Esophagus mucosa (tissue), 1 donor: ENCODE measurements at regions not wholly inside any gene's neighbourhood (a gene's known extent, or its start where the extent isn't known, plus 50 kb on each side); places are given as distances from the start of the nearest gene placed in this dataset.
A peak's percentile ranks its signal among the peaks of the same experiment; 100 is the strongest.

ENCODE experiments used
- ATAC-seq: fragments of 200-7000 bp; cut with Tn5 transposase; one replicate; pipeline ENCODE4 v1.9.1; 2020
- donor health status: DM: yes; HTN: yes; CAD: no.

DNA sequence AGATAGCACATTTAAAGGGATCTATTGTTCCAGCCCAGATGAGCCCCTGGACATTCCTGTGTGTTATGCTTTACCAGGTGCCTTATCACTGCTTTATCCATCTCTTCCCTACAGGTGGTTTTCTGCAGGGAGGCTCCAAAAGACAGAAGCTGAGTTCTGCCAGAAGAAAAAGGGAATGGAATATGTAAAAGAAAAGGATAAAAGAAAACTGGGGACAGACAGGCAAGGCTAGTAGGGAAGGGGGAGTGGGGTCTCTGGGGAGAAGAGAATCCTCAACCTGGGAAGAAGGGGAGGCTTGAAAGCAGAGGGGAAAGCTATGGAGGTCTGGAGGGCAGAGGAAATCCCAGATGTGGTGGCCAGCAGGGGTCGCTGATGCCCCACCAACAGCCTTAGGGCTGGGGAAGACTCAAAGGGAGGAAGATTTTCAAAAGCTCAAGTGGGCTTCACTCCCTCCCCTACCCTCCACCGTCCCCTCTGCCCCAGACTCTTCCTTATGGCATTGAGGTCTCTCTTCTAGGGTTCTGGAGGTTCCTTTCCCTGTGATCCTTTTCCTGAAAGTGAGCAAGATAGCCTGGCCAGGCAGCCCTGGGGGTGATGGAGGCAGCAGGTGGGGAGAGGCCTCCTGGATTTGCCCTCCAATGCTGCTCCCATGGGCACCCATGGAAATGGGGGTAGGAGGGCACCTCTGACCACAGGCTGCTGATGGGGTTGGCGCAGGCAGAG is 178.1 kb upstream of the PKDCC start:
- peak; percentile 72 for ATAC-seq

DNA sequence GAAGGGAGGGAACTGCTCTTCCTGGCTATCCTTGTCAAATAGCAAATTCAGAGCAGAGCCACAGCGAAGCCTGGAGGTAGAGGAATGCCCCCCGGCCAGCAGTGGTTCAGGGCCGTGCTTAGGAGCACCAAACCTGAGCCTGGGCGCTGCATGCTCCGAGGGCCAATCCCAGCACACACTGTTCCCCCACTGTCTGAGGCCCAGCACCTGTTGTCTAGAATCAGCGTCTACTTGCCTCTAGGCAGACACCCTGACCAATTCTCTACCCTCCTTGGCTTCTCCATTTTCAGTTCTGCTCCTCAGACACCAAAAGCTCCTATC is 177.6 kb upstream of the PKDCC start:
- ATAC-seq = no peak

DNA sequence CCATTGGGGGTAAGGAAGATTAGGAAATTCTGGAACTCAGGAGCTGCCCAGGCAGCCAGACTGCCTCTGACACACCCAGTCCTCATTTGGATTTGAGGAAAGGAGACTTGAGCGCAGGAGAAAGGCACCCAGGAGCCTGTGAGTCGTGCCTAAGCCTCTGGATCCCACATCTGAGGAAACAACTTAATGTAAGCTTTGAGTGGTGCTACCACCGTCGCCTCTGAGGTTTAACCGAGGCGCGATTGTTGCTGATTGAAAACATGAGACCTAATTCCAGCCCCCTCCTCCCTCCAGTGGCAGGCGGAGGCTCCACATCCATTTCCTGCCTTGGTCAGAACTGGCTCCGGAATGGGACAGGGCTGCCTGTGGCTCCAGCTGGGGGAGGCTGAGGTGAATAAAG is 176.7 kb upstream of the PKDCC start:
- ATAC-seq = no peak

DNA sequence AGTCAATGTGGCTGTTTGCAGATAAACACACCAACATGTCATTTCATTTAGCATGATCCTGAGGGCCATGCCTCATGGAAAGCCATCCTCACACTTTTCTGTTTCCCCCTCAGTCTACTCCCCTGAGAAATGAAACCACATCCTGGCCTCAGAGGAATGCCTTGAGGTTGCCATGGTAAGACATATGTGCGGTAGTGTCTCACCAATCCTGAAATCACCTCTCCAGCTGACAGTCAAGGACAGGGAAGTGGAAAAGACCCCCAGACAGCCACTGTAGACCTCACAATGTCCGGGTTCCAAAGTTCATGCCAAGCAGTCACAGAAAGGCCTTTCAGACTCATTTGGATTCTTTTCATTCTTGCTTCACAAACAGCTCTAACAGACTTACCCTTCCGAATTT is 175.2 kb upstream of the PKDCC start:
- no peak for ATAC-seq

DNA sequence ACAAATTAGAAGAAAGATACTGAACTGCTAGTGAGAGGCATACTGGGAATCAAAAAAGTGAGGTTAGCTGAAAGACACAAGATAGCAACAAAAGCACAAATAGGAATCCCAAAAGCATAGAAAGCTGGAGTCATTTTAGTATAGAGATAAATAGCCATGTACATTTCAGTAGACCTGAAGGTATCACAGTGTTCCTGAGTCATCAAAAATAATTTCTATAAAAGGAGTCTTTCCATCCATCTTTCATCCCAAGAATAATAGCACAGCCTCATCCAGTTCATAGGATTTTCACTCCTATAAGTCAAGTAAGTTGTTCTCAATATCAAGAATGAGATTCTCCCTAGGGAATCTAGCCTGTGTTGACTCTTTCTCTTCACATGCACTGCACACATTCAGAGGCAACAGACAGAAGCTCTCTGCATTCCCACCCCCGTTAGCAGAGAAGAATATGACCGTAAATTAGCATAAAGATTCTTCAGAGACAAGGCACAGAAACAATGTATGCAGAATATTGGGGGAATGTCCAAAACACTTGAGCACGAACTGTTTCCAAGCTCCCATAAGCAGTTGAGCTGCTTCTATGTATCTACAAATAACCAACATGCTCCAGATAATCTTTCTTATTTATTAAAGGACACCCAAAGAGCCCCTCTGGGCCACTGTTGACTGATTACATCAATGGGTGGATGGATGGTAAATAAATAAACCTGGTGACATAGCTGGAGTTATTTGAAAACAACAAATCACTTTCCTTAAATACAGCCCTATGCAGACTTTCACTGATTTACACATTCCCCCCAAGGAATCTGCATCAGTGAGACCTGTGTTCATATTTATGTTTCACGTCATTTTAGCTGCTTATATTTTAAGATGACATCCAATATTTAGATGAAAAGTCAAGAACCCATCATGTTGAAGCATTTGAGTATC is 174.5 kb upstream of the PKDCC start:
- ATAC-seq = no peak

DNA sequence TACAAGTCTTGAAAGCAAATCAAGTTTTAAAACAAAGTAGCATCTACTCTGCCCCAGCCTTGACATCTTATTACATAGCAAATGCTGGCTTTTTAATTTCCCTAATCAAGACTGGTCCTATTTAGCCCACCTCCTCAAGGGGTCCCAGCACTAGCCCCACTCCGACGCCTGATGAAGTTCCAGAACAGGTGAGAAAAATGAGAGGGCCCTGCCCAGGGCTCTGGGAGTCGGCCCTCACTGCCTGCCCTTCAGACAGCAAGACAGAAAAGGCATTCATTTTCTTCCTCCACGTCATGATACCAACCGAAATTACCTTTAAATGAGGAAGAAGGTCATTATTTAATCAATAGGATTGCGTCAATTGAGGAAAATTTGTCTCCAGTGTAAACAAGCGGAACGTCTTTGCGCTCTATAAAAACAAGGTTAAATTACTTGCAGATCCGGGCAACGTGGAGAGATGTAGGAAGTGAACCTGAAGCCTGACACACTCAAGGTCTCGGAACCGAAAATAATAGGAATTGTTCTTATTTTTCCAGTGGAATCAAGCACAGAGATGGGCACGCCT is 170.6 kb upstream of the PKDCC start:
- ATAC-seq = no peak

DNA sequence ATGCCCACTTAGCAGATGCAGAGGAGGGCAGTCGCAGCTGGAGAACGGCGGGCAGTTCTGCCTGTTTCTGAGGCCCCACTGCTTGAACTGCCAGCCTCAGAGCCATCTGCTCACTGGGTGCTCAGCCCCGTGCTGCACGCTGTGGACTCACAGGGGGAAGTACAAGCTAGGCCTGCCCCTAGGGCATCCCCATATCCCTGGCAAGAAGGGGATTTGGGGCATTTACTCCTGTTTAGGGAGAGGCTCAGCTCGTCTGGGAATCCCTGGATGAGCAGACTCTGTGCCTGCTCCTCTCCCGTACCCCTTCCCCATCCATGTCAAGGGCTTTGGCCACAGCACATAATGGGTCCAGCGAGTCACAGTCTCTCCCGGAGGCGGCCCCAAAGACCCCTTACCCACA is 169.8 kb upstream of the PKDCC start:
- no peak for ATAC-seq

DNA sequence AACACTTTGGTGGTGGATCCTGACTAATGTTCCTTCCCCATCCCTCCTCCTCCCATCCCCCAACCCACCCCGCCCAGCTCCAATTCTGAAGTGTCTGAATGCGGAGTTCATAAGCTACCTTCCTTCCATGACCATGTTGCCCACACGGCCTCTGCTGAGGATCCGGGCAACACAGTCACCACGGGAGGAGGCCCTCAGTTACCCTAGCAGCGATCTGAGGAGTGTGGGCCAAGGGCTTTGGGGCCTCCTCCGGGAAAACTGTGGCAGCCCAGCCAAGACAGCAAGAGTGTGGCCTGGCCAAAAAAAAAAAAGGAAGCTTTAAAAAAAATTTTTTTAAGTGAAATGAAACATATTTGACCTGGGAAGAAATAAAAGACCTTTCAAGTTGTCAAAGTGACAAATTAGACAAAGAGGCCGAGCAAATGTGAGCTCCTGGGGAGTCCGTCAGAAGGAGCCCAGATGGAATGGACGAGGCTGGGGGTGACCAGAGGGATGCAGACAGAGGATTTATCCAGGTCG is 169.0 kb upstream of the PKDCC start:
- ATAC-seq = no peak

DNA sequence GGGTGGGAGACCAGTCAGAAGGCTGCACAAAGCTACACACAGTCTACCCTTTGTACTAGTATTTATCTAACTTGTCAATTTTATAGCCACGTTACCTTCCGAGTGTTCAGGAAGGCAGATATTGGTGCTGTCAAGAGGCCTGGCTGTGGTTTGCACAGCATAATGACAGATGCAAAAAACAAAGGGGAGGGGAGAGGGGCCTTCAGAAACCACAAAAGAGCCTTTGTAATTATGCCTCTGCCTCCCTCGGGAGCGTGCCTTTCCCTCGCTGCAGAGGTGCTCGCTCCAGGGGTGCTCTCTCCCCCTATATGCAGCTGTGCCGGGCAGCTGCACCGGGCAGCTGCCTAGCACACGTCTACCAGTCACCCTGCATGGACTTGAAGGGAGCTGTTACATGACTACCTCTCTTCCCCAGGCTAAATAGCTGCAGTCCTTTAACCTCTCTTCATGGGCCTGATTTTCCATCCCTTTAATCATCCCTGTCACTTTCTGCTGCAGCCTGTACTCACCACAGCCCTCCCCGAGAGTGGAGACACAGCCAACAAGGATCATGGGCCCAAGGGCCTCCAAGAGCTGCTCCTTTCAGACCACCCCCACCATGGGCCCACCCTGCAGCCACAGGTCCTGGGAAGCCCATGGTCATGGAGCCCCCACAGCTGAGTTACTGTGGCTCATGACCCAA is 168.4 kb upstream of the PKDCC start:
- ATAC-seq = no peak

DNA sequence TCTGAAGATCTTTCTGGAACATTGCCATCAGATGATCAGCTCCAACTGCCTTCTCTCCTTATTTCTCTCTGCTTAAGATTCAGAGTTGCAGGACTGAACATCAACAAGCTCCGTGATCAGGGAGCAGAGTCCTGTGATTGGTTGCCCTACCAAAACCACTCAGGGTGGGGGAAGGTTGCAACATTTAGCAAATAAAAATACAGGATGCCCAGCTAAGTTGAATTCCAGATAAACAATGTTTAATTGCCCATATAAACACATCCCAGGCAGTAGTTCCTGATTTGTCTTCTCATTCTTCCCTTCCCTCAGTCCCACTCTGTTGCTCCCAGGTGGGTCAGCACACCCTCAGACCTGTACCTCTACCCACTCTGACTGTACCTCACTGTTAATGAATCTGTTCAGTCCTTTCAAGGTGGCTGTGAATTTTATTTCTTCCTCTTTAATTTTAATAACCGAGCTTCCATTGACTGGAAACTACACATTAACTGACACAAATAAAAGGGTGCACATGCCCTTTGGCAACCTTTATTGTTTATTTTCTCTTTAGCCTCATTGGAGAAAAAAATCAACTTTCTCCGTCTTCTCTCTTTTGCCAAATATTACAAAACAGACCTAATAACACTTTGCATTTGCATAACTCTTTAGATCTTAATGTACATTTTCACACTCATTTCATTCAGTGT is 167.1 kb upstream of the PKDCC start:
- ATAC-seq = no peak

DNA sequence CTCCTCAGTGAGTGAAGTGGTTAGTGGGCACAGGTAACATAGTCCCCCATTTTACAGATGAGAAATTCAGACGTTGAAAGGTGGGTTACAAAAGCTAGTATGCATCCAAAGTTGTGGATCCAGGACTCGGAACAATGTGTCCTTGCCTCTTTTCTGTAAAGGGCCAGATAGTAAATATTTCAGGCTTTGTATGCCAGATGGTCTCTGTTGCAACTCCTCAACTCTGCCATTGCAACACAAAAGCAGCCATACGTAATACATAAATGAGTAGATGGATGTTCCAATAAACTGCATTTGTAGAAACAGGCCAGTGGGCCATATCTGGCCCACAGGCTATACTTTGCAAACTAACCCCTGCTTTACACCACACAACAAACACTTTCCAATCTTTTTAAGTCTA is 166.6 kb upstream of the PKDCC start:
- ATAC-seq = no peak

DNA sequence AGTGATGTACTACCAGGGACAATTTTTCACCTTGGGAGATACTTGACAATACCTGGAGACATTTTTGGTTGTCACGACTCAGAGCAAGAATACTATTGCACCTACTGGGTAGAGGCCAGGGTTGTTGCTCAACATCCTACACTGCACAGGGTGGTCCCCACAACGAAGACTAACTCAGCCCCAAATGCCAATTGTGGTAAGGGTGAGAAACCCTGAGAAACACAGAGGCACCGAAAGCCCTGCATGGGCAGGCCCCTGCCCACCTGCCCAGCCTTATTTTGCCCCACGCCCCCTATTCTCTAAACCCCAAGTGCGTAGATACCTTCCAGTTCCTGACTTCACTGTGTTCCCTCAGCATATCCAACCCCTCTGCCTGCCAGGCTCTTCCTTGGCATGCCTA is 163.1 kb upstream of the PKDCC start:
- no peak for ATAC-seq

DNA sequence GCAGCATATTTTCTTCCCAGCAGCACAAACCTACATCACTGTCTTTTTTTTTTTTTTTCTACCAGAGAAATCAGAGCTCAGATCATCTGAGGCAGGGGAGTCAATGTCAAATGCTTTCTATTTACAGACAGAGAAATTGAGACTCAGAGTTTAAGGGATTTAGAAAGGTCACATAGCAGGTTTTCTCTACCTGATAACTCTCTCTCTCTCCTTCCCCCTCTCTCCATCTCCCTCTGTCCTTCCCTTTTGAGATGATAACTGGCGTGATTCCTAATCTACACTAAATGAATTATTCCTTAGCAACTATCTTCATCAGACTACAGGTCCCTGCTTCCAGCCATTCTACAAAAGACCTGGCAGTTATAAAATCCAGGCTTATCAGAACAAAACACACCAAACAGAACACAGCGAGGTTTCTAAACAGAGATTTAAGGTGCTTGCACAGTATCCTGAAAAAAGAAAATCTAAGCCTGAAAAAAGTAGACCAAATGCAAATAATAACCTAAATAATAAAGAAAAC is 161.6 kb upstream of the PKDCC start:
- ATAC-seq = no peak

DNA sequence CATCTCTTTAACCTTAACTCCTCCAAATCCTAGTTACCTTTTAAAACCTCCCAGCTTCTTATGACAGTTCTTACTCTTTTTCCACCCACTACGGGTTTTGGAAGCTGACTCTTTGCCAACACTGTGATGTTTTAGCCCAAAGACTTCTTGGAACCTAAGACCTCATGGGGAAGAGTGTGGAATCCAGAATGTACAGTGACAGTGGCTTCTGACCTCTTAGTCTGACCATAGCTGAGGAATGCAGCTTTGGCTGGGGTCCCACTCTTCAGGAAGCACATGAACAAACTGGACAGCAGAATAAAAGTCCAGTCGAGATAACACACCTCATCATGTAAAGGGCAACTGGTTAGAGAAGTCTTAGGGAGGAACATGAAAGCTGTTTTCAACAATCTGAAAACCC is 161.1 kb upstream of the PKDCC start:
- no peak for ATAC-seq

DNA sequence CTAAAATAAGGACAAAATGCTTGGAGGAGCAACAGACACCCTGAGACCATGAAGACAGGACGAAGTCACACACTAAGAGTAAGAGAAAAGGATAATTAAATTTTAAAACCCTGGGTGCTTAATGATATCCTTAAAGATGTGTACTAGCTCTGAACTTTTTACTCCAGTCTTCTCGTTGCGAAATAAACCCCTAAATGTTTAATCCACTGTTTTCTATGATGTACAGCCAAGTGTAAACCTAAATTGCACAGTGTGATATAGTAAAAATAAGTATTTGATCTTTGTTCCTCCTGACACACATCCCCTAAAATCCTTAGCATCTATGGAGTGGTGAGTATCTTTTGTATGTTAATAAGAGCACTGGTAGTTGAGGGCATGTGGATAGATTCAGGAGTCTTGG is 157.5 kb upstream of the PKDCC start:
- no peak for ATAC-seq

DNA sequence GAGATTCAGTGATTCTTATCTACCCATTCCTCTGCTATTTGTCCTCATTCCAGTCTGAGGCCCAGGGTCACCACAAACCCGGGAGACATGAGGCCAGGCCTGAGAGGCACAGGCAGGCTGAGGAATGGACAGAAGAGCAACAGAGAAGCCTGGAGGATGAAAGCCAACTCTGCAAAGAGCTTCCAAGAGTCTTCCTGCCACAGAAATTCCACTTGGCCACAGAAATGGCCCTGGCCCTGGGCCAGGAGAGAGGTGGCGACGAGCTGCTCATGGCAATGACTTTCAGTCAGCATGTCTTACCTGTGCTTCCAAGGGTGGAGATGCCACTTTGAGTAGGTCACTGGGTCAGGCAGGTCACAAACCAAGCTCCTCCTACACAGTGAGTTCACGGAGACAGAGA is 155.3 kb upstream of the PKDCC start:
- peak; percentile 35 for ATAC-seq

DNA sequence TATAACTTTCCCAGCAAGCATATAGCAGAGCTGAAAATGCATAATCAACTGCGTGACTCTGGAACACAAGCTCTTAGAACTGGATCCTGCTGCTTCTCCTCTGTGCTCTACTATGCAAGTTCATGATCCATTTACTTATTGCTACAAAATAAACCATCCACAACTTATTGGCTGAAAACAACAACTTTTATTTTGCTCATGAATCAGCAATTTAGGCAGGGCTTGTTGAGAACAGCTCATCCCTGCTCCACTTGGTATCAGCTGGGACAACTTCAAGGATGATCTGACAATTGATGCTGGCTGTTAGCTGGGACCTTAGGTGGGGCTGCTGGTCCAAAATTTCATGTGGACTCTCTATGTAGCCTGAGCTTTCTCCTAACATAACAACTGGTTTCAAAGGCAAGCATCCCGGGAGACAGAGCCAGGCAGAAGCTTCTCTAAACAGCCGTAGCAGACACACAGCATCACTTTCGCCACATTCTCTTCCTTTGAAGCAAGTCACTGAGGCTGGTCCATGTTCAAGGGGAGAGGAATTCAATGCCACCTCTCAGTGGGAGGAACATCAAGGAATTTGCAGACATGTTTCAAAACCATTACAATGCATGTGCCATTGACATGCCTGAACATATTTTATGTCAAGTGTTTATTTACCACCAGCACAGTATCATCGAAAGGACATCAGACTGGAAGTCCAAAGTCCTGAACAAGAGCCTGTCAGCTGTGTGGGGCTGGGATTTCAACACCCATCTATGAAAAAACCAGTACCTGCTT is 153.1 kb upstream of the PKDCC start:
- ATAC-seq = no peak

DNA sequence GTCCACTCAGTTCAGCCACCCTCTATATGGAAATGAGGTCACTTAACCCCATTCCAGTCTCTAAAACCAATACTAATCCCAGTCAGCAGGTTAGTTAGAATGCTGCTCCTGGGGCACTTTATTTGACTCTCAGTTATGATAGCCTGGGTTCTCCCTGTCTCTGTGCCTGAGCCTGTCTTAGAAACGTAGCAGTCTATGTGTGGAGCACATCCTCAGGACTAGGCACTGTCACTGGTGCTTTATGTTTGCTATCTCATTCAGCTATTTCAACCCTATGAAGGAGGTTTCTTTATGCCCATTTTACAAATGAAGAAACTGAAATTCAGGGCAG is 152.5 kb upstream of the PKDCC start:
- ATAC-seq = no peak

DNA sequence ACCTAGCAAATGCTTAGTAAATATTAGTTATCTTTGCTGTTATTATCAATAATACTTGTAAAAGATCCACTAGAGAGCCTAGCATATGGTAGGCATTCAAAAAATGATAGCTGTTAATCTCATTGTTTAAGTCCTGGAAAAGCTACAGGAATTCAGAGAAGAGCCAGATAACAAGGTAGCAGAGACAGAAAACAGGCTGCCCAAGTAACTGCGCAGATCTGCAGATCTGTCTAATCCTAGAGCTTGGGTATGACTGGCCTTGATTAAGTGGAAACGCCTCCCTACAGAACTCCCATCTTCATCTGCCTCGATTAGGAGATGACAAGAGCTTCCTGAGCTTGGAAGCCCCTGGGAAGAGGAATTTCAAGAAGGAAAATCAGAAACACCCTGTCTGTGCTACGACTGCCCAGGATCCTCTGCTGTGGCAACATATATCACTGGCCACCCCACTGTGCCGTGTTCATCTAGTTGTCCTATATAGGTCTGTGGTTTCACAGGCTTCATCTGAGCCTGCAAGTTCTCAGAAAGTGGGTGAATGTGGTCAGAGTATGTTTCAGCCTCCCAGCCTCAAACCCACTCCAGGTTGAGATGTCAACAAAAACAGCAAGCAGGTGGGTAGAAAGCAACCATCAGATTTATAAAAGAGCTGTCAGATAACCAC is 151.5 kb upstream of the PKDCC start:
- peak; percentile 19 for ATAC-seq

DNA sequence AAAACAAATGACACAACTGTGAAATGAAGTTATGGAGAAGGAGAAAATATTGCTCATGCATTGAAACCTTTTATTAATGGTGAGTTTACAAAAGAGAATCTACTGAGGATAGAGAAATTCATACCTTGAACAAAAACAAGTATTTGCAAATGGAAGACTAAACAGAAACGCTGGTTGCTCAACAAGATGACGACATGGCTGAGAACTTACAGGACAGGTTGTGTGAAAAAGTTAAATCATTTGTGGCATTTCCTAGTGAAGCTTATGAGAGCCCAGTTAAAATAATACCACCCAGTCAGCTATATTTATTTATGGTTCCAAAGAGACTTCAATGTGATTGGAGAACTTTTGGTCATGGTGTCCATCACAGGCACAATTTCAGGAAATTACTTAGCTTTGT is 148.6 kb upstream of the PKDCC start:
- ATAC-seq = peak; percentile 77

DNA sequence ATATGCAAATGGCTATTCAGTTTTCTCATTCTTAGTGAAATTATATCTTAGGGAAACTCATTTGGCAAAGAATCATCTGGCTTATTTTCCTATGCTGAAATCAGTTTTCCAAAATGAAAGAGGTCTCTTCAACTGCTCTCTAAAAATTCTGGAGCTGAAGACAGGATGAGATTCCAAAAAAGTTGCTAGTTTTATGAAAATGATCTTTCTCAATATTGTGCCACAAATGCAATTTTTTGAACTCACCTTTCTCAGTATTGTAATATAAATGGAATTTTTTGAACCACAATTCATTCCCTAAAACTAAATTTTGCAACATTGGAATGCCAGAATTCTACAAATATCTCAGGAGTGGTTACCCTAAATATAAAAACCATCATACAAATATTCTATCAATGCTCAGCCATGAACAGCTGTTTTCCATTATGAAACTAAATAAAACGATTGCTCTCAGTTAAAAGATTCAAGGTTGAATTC is 147.7 kb upstream of the PKDCC start:
- no peak for ATAC-seq
